ENCODE measurements at regions not wholly inside any gene's neighbourhood (a gene's known extent, or its start where the extent isn't known, plus 50 kb on each side); places are given as distances from the start of the nearest gene placed in this dataset.
"Not testable (repeated sequence)": the region's sequence is repeated elsewhere in the genome, so short reads cannot be mapped to it uniquely, and the experiment has no call there.

GRCh38 chr7:145143685-145144084 lies 307.8 kb upstream of the TPK1 start:
- in situ Hi-C loops (cut with HindIII; ENCODE audit: low sequenced_read_pairs), result no loop called here

DNA sequence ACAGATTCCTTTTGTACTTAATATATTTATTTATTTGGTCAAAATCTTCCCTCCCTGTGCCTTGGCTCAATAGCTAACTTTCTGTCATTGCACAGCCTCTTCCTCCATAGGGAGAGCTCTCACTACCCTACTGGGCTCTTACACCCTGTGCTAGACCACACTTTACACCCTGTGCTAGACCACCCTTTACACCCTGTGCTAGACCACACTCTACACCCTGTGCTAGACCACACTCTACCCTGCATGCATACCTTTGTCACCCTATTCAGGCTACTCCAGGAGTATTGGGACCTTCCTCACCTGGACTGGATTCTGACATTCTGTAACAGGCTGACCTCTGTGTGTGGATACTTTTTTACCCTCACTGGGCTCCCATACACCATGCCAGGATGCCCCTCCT lies 298.5 kb upstream of the TPK1 start:
- TF ChIP-seq CTCF (IDR thresholded peaks at IDR 0.05; ENCODE audit: low read depth, low read length, missing control alignments), result no peak
- in situ Hi-C loops (cut with HindIII; ENCODE audit: low sequenced_read_pairs), result no loop called here
- DNase-seq (ENCODE audit: low read depth), result no peak
- no peak overlapping the region for H3K4me3 ChIP-seq (ENCODE audit: low read depth, low read length)

More at GRCh38 chr7:145143685-145144084, 307.8 kb upstream of the TPK1 start:
- no peak overlapping the region for H3K4me3 ChIP-seq (ENCODE audit: low read depth, low read length)
- no peak for DNase-seq (ENCODE audit: low read depth)
- no peak for TF ChIP-seq CTCF (IDR thresholded peaks at IDR 0.05; ENCODE audit: low read depth, low read length, missing control alignments)

- TF ChIP-seq CTCF (IDR thresholded peaks at IDR 0.05; ENCODE audit: low read depth, low read length, missing control alignments), result no peak
- H3K4me3 ChIP-seq (ENCODE audit: low read depth, low read length), result no peak overlapping the region
- no peak for DNase-seq (ENCODE audit: low read depth)
- in situ Hi-C loops (cut with HindIII; ENCODE audit: low sequenced_read_pairs), result no loop called here
Measured at GRCh38 chr7:145123502-145123901, 287.6 kb upstream of the TPK1 start.

- in situ Hi-C loops (cut with HindIII; ENCODE audit: low sequenced_read_pairs), result no loop called here
- no peak for TF ChIP-seq CTCF (IDR thresholded peaks at IDR 0.05; ENCODE audit: low read depth, low read length, missing control alignments)
- no peak overlapping the region for H3K4me3 ChIP-seq (ENCODE audit: low read depth, low read length)
- DNase-seq (ENCODE audit: low read depth), result no peak
Measured at GRCh38 chr7:145106001-145106400, 270.1 kb upstream of the TPK1 start.

DNA sequence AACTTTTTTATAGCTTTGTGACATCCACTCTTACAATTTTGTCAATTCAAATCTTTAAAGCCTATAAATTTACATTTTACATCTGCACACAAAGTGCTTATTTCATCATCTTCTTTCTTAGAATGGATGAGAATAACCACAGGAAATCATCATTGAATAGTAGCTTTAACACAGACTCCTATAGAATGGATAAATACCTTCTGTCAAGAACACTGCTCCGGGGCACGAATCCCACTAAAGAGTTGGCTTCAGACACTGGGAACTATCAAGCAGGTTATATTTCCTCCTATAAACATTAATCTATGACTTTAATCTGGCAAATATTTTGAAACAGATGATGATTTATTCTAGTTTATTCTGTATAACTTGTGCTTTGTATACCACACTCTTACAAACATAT lies 269.7 kb upstream of the TPK1 start:
- in situ Hi-C loops (cut with HindIII; ENCODE audit: low sequenced_read_pairs), result no loop called here
- no peak overlapping the region for H3K4me3 ChIP-seq (ENCODE audit: low read depth, low read length)
- DNase-seq (ENCODE audit: low read depth), result no peak
- no peak for TF ChIP-seq CTCF (IDR thresholded peaks at IDR 0.05; ENCODE audit: low read depth, low read length, missing control alignments)

DNA sequence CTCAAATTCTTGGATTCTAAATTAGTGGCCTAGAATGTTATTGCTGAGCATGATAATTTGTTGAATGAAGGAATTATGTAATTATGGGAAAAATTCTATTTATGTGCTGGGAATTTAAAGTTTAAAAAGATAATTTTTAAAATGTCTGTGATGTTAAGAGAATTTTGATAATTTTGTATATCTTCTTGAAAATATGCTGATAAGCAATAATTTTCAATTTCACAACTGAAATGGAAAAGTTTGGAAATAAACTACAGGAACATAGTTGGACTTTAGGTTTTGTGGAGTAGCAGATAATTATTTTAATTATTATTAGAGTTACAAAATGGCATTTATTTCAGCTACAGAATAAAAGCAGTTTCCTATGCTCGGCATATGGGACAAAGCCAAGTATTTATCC lies 268.5 kb upstream of the TPK1 start:
- no peak for DNase-seq (ENCODE audit: low read depth)
- no peak overlapping the region for H3K4me3 ChIP-seq (ENCODE audit: low read depth, low read length)
- in situ Hi-C loops (cut with HindIII; ENCODE audit: low sequenced_read_pairs), result no loop called here
- no peak for TF ChIP-seq CTCF (IDR thresholded peaks at IDR 0.05; ENCODE audit: low read depth, low read length, missing control alignments)

GRCh38 chr7:145102199-145102598 lies 266.3 kb upstream of the TPK1 start:
- H3K4me3 ChIP-seq (ENCODE audit: low read depth, low read length); in situ Hi-C loops (cut with HindIII; ENCODE audit: low sequenced_read_pairs); DNase-seq (ENCODE audit: low read depth): not testable (repeated sequence)

Data from astrocyte of the cerebellum (primary cell).